T-helper 1 cell treated with Interleukin-12 subunit alpha and Interleukin-12 subunit beta and Interleukin-4 antibody, amounts not matched to agents 30 ng/mL and 1 ng/mL, for 36 hours (primary cell): ENCODE measurements at regions not wholly inside any gene's neighbourhood (a gene's known extent, or its start where the extent isn't known, plus 50 kb on each side); places are given as distances from the start of the nearest gene placed in this dataset.

Experiments
- intact Hi-C: fragments of 100-400 bp; cut with micrococcal nuclease; formaldehyde crosslinking; loops from one replicate; pipeline ENCODE4 v1.15.1; 2024

DNA sequence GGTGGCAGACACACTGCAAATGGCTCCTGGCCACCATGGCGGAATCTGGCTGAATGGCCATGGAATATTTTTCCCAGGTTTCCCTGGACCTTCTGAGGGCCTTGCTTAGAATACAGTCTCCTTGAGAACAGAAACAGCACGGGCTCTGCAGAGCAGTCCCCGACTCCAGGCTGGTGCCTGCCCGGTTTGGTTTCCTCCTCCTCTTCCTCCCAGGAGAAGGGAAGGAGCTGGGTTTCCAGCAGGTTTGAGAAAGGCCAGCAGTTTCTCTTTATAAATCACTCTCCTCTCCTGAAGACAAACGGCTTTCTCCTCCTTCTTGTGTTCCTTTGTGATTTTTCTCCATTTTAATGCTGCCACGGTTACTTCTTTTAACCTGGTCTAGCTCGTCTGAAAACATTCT, 106.8 kb upstream of the RFLNA start:
- intact Hi-C loops: no loop called here

DNA sequence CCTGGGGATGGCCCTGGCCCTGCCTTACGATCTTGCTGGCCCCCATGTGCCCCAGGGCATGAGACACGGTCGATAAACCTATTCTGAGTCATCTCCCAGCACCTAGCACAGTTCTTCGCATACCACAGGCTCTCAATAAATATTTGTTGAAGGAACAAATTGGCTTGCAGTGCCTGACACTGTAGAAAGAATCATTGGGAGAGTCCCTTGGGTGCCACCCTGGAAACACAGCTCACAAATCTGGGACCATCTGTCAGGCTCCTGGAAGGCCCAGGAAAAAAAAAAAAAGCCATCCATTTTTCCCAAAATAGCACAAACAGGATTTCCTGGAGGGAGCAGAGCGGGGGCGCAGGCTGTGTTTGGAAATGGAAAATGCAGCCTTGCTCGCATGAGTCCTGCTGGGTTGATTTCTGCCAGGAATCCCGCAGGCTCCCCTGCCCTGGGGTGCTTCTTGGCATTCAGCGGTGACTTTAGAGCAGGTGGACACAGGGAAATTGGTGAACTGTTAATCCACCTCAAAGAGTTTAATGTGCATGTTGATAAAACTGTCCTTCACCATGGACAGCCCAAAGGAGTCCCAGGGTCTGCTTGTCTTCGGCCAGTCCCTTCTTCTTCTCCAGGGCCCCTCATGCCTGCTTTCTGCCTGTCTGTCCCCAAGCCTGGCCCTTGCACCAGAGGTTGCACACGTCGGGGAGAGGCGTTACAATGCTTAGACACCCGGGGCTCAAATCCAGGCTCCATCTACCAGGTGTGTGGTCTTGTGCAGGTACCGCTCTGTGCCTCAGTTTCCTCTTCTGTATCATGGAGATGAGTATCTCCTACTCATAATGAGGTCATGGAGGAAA, 106.1 kb upstream of the RFLNA start:
- intact Hi-C loops: no loop called here

DNA sequence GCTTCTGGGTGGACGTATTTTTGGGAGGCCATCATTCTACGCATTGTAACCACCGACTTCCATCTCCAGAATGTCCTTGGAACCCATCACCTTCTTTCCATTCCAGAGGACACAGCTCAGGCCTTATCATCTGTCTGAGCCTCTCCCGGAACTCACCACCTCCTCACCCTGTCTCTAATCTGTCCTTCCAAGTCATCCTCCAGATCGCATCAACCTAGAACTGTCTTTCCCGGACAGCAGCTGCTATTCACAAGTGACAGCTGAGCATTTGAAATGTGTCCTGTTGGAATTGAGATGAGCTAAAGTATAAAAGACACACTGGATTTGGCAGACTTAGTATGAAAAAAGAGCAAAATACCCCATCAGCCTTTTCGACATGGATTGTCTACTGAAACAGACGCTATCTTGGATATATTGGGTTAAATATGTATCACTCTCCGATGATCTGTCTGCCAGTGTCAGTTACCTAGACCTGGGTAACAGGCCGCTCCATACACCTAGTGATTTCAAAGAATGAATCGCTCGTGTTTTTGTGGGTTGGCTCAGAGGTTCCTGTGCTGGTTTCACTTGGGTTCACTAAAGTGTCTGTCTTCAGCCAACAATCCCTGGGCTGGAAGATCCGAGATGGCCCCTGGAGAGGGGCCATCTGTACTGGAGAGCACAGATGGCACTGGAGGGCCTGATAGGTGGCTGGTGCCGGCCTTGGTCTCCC, 104.4 kb upstream of the RFLNA start:
- intact Hi-C loops: no loop called here

DNA sequence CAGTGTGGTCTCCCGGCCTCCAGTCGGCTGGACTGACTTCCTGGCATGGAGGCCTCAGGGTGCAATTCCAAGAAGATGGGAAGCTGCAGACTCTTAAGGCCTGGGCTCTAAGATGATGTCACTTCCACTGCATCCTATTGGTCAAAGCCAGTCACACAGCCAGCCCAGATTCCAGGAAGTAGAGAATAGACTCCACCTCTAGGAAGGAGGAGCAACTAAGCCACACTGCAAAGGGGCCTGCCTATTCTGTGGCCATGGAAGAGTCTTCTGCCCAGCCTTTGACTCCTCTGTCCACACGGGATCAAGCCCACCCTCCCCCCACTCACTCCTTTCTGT, 103.9 kb upstream of the RFLNA start:
- intact Hi-C loops: no loop called here

DNA sequence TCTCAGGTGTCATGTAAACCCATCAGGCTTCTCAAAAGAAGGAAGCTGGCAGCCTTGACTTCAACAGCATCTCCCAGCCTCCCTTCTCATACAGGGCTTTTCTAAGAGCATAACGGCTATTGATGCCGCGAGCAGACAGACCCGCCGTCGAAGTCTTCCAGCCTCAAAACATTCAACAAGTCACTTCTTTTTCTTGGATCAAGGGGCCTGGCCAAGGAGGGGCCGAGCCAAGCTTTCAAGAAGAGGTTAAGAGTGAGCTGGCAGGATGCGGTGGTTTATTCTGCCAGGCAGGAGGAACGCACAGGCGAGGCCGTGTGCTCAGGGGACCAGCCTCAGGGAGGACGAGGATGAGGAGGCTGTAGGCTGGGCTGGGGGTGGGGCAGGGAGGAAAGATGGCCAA, 102.9 kb upstream of the RFLNA start:
- intact Hi-C loops: no loop called here

DNA sequence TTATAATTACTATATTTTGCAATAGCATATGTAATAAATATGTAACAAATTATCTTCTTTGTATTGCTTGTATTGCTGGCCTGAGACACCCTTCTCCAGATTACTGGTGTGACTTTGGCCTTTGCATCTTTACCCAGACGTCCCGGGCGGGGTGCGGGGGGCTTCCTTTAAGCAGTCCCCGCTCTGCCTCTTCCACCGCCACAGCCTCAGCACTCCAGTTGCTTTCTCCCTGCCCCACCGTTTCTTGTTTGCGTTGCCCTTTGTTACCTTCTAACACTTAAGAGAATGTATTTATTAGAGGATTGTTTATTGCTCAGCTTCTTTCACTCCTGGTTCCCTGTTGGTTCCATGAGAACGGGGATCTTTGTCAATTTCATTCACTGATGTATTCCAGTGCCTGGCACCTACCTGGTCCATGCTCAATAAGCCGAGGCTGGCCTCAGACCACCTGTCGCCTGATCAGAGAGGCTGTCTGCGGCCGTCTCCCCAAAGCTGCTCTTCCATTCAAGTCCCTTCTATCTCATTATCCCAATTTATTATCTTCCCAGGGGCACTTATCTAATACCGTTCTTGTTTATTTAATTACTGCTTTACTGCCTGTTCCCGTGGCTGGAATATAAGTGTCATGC, 100.5 kb upstream of the RFLNA start:
- intact Hi-C loops: no loop called here

DNA sequence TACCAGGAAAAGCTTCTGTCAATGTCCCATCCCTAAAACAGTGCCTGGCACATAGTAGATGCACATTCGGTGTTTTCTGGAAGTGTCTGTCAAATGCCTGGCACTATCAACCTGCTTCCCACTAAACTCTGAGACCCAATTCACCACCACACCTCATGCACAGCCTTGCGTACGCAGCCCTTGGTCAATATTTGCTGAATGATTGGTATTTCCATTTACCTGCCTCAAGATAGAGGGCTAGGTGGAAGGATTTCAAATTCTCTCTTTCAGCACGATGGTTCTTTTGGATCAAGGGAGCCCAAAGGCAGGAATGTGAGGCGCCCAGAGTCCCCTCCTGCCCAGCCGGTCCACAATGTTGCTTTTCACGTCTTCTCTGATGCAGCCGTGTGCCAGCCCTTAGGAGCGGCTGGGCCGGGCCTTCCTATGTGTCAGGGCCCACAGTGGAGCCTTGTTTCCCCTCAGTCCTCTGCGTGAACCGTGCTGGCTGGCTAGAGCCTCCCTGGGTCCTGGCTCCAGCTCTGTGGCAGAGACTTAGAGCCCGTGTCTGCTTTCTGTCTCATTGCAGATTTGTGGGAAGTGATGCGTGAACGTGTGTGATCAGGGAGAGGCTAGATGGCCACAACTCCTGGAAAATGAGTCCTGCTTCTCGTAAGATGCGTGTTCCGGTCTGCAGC, 99.9 kb upstream of the RFLNA start:
- intact Hi-C loops: no loop called here

DNA sequence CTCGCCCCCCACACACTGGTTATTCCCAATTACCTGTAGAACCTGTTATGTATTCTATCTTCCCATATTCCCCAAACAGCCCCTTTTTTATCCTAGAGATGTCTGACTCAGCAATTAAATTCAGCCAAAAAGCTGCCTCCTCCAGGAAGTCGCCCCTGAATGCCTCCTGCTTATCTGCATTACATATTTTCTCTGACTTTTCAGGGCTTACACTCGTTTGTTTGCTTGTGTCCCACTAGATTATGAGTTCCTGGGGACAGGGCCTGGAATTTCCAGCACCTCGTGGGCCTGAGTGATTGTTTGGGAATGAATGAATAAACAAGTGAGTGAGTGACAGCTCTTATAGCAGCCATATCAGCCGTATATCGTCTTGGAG, 99.3 kb upstream of the RFLNA start:
- intact Hi-C loops: no loop called here

DNA sequence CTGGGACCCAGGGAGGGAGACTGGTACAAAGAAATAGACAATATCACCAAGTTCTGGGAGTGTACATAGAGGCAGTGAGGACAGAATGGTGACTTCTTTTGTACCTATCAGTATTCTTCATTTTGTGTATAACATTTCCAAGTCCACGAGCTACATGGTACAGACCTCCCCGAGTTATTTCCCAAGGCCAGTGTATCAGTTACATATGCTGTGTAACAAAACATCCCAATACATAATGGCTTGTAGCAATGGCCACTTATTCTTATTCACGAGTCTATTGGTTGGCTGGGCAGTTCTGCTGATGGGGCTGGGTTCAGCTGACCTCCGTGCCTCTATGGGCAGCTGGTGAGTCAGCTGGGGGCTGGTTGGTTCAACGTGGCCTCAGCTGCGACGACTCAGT, 98.7 kb upstream of the RFLNA start:
- intact Hi-C loops: no loop called here

DNA sequence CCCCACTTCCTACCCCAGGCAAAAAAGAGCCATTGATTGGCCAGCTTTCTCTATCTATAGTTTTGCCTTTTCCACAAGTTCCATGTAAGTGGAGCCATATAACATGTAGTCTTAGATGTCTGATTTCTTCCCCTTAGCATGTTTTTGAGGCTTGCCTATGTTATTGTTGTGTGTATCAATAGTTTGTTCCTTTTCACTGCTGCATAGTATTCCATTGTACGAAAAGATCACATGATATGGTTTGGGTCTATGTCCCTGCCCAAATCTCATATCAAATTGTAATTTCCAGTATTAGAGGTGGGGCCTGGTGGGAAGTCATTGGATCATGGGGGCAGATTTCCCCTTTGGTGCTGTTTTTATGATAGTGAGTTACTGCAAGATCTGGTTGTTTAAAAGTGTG, 93.6 kb upstream of the RFLNA start:
- intact Hi-C loops: no loop called here

DNA sequence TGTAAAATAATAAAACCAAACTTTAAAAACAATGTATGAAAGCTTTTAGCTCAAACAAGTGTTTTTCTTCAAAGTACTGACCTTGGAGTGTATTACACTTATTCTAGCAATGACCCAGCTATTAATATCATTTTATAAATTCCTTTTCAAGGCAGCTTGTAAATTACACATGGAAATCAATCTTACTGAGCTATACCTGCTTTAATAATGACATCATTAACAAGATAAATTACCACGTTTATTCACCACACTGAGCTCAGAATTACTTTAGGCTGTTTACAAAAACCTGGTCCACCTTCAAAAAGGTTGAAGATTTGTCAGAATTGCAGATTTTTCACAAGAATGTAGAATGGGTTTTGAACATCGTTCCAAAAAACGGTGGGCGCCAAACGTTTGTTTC, 91.7 kb upstream of the RFLNA start:
- intact Hi-C loops: no loop called here

DNA sequence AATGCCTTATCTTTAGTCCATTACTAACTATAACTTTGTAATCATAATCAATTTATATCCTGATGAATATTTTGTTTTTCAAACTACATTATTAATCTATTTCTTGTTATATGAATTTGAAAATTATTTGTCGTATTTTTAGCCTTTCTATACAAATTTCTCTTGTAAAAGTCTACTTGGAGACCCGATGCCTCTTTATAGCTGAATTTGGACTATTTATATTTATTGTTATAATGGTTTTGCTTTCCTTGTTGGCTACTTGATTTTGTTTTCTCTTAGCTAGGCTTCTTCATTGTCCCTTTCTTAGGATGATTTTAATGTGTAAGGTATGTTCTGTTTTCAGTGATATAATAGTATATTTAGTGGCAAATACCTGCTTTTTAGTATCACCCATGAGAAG, 89.5 kb upstream of the RFLNA start:
- intact Hi-C loops: no loop called here

DNA sequence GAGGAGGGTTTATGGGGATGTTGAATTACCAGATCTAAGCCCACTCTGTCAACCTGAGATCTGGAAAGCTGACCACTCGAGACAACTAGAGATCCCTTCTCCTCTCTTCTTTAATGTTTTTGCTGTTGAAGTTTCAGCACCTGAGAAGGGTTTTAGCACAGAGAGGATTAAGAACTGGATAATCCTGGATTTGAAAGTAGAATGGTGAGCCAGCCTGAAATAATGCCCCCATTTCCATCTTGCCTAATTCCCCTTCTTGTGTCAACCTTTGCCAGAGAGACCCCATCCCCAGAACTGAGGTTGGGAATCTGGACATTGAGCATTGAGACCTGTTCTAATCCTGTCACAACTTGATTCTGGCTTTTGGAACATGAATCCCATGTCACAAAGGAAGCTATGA, 87.8 kb upstream of the RFLNA start:
- intact Hi-C loops: no loop called here

DNA sequence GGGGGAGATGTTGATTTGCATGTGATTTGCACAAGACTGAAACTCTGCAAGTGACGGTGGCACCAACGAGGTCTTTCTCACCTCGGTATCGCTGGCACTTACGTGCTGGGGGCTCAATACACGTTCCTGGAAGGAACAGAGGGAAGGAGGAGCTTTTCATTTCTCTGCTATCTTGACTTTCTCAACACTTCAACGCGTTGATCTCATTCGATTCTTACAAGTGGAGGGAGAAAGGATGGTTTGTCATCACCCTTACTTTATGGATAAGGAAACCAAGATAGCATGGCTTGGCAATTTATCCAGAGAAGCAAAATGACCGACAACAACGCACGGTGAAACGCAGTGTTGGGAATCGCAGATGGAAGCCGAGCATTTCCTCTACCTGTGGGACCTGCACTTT, 87.3 kb upstream of the RFLNA start:
- intact Hi-C loops: no loop called here

DNA sequence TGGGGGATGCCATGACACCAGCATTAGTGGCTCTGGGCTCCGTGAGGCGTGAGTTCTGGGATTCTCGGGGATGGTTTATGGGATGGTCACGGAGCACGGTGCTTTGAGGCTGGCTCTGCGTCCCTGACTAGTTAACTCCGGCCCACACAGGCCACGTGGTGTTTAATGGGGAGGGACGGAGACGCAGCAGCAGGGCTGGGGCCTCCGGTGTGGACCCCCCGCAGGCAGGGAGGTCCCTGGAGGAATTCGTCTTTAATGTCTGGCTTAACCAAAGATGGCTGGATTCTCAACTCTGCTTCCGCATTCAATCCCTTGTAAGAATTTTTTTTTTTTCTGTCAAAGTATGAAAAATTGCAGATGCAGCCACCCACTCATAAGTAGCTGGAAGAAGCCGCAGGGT, 86.4 kb upstream of the RFLNA start:
- intact Hi-C loops: no loop called here

DNA sequence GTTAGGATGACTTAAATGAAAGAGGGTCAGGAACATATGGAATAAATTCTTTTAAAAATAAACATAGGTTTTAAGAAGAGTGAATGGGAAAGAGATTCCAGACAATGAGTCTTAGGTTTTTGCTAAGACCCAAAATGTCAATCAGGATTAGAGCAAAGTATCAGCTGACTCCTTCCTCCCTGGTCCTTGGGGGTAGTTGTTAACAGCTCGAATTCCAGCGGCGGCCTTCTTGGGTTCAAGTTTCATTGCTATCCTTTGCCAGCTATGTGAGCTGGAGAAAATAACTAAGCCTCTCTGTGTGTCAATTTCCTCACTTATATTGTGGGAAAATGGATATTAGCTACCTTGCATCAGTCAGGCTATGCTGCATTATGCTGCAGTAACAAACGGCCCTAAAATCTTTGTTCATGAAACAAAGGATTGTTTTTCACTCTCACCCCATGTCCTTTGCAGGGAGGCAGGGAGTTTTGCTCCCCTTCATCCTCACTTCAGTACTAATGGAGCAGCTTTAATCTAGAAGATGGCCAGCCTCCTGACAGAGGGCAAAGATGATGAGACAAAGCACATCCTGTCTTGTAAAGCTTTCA, 83.8 kb upstream of the RFLNA start:
- intact Hi-C loops: no loop called here

DNA sequence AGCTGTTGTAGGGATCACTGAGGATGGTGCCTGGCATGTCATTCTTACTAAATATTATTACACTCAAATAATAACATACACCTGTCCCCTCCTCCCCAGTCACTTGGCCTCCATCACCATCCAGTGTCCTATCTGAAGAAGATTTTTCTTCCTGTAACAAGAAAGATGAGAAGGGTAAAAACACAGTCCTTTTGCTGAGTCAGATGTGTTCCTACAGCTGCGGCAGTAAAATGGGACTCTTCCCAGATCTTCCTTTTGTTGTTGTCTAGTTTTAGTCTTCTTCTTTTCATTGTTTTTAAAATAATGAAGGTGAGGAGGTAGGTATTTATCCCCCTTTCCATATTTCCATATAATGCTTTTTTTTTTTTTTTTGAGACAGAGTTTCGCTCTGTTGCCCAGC, 83.1 kb upstream of the RFLNA start:
- intact Hi-C loops: no loop called here

DNA sequence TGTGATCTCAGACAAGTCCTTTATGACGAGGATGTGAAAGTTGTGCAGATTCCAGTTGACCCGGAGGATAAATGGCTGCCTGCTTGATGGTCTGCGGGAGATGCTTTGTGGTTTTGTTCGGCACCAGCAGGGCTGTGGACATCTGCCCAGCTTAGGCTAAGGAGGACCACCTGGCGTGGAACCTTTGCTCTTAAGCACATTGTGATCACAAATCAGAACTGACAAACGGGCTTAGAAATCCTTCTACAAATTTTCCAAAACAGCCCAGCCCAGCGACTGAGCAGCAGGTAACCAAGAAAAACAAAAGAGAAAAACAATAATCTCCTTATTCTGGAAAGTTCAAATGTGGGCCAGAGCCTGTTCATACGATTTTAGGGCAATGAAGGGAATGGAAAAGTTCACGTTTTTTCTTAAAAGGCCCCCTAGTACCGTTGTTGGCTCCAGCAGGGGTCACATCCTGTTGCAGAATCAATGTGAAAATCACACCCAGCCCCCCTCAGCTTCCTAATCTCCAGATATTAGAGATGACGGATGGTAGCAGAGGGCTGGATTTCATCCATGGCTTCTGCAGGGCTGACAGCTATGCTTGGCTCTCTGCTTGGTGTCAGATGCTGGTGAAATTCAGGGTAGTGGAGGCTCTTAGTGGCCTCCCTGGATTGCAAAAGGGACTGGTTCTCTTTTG, 81.1 kb upstream of the RFLNA start:
- intact Hi-C loops: no loop called here

DNA sequence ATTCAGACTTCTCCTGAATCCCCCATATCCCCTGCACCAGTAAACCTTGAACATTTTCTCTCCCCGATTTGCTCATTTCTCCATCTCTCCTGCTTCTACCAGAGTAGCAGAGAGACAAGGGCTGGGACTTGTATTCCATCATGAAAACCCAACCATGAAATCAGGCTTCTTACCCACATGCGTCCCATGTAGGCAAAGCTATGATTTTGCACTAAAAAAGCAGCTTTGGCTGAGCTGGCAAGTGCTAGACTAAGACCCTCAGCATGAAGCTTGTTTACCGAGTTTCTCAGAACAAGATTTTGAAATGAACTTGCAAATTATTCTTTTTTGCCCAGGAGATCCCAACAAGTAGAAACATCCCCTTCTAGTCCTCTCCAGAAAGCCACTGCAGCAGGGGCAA, 80.3 kb upstream of the RFLNA start:
- intact Hi-C loops: no loop called here

DNA sequence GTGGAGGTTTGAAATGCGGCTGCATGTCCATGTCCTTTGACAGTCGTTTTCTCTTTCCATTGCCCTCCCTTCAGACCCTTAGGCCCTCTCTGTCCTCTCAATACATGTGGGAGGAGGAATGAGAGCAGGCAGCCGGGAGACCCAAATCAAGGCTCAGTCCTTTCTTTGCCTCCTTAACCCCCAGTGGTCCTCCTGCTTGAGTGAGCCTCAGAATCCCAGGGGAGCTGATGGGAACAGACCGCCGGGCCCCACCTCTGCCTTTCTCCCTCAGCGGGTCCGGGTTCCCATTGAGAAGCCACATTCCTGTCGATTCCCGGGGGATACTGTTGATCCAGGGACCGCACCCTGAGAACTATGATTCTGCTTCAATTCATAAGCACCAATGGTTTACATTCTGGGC, 77.9 kb upstream of the RFLNA start:
- intact Hi-C loops: no loop called here

DNA sequence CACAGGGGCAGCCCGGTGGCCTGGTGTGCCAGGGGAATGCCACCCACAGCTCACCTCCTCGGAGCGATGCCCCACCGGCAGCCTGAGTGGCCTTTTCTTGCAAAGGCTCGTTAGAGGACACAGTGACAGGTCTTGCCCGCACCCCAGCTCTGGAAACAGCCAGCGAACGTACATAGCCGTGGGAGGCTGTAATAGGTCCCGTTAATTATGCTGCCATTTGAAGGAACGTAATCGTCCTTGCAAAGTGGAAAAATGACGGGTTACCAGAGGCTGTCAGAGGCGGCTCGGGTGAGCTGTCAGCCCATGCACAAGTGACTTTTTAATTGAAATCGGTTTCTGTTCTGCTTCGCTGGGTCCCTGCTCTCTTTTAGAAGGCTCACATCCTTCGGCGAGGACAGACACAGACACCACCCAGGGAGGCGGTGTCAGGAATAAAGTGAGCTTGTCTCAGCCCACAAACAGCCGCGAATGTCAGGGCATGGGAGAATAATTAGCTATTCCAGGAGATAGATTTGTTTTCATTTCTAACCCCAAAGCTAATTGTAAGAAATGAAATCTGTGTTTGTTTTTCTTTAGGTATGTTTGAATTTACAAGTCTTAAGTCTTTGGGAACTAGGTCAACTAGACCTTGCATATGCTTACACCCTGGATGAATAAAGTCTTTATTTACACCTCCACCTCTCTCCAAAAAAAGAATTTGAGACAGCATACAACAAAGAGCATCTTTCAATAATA, 77.2 kb upstream of the RFLNA start:
- intact Hi-C loops: no loop called here
